NCI-H2227 (cell line): ENCODE measurements at regions not wholly inside any gene's neighbourhood (a gene's known extent, or its start where the extent isn't known, plus 50 kb on each side); places are given as distances from the start of the nearest gene placed in this dataset.

Source experiments
- DNase-seq: peaks from one replicate; lab custom pipeline; 2025; ENCODE audit not compliant: unreplicated experiment; lab: John Stamatoyannopoulos, UW

DNA sequence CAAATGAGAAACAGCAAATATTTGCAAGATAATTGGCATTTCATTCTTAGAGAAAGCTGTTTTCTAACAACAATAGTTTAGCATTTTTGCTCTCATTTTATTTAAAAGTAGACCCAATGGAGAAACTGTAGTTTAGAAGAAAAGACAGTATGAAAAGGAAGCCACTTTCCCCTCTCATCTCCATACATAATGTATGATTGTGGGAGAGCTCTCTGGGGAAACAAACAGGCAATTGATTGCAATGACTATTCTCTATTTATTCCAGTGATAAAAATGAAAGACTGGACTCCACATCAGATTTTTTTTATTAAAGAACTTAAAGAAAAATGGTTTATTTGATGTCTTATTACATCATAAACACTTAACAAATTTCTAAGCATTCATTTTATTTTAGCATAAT is 116.8 kb upstream of the SASH1 start:
- no peak for DNase-seq

DNA sequence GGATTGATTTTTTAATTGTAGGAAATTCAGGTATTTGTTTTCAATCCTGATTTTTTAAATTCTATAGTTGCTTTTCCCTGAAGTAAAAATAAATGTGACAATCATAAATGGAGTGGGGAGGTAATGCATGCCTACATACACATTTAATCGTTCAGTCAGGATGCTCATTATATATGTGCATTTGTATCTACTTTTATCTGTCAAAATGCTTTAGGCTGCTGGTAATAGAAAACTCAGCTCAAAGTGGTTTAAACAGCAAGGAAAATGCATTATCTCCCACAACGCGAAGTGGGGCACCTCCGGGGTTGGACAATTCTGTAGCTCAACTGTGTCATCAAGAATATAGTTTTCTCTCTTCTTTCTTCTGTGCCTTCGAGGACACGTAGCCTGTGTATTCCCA is 116.4 kb upstream of the SASH1 start:
- no peak for DNase-seq

DNA sequence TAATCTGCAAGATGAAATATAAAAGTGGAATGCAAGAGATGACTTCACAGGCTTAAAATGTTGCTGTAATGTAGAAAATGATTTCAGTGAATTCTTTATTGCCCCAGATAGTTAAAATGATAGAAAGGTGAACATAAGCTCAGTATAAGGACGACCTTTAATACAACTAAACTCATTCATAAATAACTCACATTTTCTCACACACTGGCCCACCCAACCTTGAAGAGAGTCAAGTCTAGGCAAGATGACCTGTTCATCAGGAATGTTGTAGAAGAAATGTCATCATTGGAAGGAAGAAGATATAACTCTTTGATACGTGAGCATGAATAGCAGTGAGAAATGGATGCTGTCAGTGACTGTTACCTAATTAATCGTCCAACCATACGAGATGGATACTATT is 111.1 kb upstream of the SASH1 start:
- no peak for DNase-seq

DNA sequence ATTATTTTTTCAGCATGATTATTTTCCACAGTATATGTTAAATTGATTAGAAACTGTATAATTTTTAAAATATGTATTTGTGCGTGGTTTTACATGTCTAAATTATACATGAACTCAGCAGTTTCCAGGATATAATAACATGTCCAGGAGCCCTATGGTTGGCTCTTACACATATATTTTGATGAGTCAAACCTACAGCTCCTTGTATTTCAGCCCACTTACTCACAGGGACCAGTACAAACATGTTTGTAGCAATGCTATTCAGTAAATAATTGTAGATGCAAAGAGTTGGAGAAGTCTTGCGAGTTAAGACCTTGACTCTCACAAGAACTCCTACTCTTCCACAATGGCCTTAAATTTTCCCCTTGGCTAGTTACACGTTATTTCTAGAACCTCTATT is 107.2 kb upstream of the SASH1 start:
- DNase-seq: no peak

DNA sequence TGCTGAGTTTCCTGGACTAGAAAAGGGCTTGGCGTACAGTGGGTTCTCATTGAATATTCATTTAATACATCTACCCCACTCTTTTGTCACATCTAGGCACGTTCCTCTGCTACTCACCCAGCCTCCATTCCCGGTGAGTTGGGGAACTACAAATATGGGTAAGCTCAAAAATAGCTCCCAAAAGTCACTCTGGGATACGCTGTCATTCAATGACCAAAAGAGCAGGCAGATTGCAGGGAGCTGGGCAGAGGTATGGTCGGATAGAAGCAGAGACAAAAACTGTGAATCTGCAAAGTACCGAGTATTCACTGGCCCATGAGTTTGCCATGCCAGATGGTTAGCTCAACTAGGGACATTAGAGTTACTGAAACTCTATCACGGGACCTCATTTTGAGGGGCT is 103.9 kb upstream of the SASH1 start:
- DNase-seq: no peak

DNA sequence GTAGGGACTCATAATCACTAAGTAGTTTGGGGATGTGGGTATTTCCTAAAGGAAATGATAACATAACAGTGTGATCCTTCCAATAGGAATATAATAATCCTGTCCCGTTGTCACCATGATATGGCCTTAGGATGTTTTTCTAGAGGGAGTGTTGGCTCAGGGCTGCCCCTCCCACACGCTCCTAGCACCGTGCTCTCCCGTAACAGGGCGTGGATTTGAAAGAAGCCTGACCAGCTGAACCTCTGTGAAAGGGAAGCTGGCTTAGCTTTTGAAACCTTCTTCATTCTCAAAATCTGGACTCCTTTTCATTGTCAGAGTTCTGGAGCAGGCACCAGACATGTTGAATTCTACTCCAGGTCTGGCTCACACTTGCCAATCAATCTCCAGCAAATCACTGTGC is 103.4 kb upstream of the SASH1 start:
- no peak for DNase-seq

DNA sequence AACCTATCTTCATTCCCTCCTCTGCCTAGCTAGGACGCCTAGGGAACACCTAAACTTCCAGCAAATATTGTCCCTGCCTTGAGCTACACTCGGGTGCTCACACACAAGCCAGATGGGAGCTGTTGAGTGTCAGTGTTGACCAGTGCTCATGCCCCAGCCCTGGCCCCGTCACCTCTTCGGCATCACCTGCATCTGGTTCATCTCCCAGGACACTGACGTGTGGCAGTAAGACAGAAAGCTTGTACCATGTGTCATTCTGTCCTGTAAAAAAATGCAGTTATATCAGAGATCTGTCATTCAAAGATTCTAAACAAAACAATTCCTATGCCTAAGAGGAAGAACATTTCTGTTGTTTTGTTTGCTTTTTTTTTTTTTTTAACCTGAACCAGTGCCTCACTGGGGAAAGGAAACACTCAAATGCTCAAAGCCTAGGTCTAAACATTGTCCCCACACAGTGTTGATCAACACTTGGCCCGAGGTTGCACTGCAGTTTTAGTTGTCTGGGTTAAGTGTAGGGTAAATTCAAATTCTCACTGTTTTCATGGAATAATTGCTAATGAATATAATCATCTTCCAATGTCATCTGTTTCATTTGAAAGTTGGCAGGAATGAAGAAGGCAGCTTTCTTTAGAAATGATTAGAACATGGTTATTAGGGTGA is 102.7 kb upstream of the SASH1 start:
- no peak for DNase-seq

DNA sequence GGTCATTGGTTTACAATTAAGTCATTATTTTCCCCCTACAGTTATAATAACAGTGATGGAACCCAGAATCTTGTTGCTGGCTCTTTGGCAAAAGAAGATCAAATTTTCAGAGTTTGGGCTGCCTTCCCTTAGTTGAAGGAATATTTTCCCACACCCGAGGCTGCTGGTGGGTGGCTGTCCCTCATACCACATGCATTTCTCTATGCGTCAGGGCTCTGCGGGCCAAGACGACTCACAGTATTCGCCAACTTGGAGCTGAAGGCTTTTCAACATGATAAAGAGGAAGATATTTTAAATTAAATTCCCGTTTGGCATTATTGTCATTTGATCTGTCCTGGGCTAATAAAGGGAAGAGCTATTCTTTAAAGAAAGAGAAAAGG is 102.2 kb upstream of the SASH1 start:
- DNase-seq: no peak

DNA sequence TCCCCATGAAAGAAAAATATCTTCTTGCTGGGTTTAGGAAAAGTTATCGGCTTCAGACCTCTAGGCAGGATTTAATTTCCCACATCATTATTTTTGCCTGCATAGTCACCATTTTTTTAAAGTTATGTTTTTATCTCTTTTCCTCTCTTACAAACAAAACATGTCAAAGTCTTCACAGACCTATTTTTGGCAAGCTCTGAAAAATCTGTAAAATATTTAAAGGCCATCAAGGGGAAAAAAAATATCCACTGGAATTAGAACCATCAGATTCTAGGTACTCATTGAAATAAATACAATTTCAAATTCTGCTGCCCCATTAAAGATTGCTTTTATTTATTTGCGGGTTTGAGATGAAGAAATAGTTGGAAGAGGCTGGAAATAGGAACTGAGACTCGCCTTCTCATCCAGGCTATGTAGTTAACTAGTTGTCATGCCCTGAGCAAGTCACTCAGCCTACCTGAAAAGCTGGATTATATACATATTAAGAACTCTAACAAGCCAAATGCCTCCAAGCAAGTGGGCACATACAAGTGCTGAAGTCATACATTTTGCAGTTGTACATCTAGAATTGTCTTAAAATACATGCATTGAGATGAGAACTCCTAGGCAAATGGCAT is 101.7 kb upstream of the SASH1 start:
- no peak for DNase-seq

DNA sequence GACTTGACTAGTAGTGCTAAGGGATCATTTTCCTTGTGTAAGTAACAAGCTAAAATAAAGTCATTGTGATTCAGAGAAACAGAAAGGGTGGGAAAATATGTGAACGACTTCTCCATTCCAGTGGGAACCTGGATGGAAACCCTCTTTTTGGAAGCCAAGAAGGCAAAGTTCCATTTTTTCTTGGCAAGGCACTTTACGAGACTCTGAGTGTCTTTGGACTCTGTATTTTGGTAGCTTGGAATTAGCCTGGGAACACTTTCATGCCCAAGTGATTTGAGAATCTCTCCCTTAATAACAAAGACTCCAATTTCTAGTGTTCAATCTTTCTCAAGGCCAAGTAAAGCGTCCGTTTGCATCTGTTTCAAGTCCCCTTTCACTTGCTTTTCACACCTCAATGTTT is 100.5 kb upstream of the SASH1 start:
- DNase-seq: no peak

DNA sequence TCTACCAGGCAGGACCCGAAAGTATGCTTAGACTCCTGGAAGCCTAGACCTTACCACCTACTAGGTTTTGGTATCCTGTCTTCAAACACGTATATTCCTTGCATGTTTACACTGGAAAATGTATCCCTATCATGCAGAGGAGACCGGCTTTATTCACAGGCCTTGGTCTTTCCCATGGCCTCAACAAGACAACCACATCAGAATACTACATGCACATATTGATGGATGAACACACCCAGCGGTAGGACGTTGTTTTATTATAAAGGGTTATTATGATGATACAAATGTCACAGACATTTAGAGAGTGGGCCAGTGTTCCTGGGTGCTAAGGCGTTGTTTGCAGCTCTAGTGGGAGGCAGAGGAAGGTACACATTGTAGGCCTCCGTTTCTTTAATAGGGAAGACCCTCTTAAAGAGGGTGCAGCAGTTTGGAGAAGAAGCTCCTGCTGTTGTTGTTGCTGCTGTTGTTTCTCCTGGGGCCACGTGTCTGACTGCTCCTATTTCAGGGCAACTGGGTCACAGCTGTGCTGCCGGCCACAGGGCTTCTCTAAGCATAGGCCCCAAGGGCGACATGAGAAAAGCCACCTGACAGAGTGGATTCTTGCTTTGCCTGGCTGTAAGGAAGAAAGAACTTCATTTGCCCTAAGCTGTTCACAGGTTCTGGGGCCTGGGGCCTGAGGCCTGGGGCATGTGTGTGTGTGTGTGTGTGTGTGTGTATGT is 98.3 kb upstream of the SASH1 start:
- no peak for DNase-seq

DNA sequence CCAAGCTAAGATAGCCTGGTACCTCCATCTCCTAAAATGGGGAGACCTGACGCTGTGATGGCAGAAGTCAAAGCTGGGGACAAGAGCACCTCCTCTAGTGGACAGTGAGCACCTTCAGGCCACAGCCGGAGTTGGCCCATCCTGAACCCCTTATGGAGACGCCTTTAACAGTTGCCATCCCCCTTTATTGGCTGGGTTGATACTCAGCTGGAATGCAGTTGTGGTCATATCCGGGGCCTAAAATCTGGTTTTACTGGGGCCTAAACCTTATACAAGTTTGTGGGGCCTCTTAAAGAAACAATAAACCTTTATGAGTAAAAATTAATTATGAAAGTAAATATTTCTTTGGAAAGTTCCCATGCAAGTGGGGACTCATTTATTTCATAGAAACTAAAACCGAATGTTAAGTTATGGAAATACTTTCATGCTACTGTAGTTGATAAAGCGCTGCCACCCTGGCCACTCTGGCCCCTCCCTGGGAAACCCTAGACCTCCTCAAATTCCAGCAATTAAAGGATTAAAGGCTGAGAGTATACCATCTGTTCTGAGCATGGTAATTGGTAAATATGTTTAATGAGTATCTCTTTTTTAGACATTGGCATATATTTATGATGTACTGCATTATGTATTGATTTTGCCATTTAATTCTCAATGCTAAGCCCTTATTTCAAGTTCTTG is 95.1 kb upstream of the SASH1 start:
- DNase-seq: no peak

DNA sequence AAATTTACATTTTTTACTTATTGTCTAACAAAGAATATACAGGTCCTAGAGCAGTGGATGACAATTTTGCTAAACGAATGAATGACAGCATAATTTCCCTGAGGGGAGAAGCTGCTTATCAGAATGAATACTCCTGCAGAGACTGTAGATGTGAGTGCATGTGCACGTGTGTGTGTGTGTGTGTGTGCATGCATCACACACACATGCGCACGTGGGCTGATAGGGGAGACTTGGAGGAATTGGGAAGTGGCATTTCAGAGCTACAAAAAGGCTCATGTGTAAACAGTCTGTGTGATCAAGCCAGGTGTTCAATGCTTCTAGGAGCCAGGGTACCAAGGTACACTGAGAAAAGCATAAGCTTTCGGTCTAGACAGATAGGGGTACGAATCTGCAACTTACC is 93.5 kb upstream of the SASH1 start:
- DNase-seq: no peak

DNA sequence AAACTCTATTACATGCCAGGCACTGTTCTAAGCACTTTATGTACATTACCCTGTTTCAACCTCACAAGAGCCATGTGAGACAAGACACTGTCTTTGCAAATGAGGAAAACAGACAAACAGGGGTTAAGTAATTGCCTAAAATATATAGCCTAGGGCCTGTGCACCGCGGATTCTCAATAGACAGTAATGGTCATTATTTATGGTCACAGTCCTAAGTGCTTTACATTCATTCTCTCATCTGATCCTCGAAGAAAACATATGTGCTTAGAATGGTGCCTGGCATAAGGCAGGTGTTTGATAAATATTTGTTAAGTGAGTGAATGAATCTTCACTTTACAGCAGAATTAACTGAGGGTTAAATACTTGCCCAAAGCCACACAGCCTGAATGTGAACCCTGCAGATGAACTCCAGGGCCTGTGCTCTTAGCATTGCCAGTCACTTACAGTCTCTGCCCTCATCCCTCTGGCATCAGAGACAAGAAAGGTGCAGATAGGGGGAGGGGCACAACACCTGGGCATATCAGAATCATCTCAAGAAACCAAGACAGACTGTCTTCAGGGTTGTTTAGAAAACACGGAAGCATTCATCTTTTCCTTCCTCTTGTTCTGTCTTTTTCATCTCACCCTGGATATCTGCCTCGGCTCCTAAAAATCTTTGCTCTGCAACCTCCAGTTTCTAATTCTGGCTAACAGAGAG is 92.8 kb upstream of the SASH1 start:
- DNase-seq: no peak

DNA sequence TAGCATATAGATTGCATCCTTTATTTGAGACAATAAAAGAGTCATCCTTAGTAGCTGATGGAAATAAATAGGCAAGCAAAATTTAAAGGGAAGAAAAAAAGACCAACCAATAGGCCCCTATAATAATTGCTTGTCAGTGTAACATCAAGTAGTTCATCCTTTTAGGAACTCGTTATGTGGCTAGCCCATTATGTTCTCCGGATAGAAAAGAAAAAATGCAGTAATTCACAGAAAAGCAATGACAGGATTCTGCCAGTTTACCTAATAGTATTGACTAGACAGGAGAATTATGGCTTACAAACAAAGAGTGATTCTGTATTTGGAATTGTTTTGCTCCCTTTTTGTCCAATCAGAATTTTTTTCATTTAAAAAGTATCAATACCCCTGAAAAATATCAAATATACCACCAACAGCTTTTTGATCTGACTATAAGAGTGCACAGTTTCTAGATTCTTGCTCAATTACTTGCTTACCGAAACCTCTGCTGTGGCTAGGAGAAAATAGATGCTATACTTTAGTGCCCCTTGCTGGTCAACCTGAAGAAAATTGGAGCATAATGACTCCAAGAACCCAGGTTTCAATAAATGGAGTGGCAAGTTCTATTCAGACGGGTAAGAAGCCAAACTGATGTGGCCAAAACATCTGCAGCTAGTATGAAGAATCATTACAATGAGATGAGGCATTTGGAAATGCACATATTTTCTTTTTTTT is 91.5 kb upstream of the SASH1 start:
- peak; percentile 4 for DNase-seq

DNA sequence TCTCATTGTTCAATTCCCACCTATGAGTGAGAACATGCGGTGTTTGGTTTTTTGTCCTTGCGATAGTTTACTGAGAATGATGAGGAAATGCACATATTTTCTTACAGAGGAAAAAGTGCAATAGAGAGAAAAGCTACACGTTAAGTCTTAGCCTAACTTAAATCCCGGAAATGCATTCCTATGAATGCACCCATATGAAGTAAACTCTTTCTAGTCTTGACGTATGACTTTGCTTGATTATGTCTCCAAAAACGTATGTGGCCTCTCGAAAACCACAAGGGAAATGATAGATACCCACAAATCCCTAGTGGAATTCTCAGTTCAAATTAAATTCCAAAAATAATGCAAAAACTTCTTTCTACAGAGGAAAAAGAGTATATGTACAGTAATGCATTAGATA is 90.7 kb upstream of the SASH1 start:
- no peak for DNase-seq

DNA sequence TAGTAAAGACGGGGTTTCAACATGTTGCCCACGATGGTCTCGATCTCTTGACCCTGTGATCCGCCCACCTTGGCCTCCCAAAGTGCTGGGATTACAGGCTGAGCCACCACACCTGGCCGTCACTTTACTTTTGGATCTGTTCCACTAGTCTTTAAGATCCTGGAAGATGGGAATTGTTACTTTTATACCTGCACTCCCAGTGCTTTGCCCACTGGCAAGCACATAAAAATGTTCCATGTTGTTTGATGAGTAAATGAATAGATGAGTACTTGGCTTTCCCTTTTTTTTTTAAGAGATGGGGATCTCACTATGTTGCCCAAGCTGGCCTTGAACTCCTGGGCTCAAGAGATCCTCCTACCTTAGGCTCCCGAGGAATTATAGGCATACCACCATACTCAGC is 84.8 kb upstream of the SASH1 start:
- DNase-seq: no peak

DNA sequence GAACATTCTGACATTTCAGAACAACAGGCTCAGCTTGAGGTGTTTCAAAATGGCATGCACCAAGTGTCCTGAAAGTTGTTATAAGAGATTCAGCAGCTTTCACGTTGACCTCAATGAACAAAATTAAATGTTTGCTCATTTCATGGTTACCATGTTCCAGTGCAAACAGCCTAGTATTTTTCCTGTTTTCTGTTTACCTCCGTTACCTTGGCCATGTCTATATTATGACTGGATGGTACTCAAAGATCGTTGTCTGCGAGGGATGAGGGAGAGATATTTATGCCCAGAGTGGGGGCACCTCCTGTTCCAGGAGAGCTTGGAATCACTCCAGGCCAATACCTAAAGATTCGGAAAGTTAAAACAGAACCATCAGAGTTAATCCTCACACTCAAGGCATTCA is 83.8 kb upstream of the SASH1 start:
- no peak for DNase-seq

DNA sequence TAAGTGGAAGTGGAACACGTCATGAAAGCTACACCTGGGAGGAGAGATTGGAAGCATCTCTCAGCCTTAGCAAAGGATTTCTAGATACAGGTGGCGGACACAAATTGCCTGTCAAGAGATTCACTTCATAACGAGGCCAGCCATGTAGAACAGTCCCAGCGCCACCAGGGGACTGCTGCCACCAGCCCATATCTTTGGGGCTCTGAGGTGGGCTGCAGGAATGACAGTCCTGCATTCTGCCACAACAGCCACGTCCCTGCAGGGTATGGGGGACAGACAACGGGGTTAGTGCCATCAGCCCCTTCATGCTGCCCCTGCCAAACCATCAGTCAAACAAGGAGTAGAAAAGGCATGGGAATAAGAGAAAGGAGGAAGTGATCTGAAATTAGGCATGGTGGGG is 81.2 kb upstream of the SASH1 start:
- no peak for DNase-seq

DNA sequence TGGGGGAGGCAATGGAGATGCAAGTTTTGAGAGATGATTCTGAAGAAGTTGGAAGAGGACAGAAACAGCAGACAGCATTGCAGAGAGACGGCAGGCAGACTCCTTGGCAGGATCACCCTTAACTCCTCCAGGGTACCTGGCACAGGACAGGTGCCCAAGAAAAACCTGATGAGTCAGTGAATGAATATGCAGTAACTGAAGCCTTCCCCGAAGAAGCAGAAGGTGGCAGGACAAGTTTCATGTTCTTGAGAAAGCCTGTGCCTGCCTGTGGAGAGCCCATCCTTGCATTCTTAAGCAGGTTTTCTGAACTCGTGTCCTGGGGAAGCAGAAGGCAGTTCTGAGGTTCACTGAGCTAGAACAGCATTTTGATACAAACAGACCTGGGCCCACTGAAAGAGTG is 79.6 kb upstream of the SASH1 start:
- no peak for DNase-seq

DNA sequence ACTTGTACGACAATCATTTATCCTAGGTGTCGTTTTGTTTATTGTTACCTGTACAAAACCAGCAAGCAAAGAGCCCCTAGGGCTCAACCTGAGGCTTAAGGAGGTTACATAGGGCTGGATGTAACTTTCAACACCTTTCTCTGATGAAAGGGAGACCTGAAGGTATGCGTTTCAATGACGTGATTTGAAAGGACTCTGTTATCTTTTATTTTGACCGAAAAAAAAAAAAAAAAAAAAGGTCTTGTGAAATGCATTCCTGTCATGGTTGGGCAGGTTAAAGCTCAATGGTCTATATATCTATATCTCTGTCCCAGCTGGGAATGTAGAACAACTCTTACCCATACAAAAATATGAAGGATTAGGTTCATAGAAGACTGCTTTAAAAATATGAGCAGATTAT is 78.7 kb upstream of the SASH1 start:
- DNase-seq: no peak
